HG03342 (cell line): ENCODE measurements at regions not wholly inside any gene's neighbourhood (a gene's known extent, or its start where the extent isn't known, plus 50 kb on each side); places are given as distances from the start of the nearest gene placed in this dataset.

Source experiments
- ATAC-seq: cut with Tn5 transposase; IDR thresholded peaks from one replicate; pipeline ENCODE4 v1.9.1; 2021; ENCODE audit warnings: mild to moderate bottlenecking, moderate library complexity; ENCODE audit not compliant: unreplicated experiment

DNA sequence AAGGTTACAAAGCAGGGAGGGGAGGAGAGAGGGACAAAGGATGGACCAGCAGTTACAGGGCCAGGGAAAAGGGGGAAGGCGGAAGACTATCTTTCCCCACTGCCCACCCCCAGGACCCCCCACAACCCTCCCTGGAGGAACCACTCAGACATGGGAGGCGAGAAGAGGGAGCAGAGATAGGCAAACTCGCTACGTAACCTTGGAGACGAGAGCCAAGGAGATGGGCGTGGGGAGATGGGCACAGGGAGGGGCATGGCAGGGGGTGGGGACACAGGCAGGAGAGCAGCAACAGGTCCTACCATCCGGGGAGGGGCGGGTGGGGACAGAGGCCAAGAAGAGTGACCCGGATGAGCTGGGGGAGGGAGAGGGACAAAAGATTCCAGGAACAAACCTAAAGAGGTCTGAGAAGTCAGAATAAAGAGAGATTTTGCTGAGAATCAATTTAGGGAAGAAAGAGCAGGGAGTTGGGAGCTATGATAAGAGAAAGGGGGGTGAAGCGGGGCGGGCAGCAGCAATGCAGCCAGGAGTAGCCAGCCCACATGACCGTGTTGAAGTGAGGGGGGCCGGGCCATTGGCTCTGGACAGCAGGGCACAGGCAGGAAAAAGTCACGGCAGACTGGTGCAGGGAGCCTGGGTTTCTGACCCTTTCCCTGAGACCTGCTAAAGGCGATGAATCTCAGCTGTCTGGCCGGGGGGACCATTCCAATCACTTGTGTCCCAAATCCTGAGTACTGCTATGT is 128.4 kb downstream of the BUD13 start:
- no peak for ATAC-seq

DNA sequence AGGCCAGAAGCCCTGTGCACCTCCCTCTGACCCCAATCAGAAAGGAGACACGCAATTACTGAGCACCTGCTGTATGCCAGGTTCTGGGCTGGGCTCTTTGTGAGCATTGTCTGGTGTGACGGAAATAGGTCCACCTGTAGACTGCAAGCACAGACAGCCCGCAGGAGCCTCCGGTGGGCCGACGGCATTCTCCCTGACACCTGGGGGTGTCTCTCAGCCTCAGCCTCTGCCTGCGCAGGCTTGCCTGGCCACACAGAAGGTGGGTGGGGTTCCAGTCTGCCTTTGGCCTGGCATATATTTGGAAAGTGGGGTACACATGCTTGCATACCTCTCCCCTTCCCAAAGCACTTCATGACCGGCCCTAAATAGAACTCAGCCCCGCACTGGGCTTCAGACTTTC is 129.3 kb downstream of the BUD13 start:
- no peak for ATAC-seq

DNA sequence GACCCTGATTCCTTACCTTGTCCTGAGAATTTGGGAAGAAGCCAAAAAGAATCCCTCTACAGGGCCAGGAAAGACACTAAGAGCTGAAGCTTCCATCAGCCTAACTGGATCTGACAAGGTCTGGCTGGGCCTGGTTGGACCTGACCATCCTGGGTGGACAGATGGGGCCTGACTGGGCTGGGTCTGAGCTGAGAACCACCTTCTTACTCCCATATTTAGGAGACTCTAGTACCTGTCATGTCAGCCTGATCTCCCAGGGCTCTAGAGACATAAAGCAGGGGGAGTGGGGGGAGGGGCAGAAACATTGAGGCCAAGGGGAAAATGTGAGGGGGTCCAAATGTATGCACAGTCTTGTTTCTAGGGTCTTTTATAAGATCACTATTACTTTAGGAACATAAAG is 129.9 kb downstream of the BUD13 start:
- no peak for ATAC-seq

- ATAC-seq: no peak
Observed at GRCh38 chr11:116642481-116642880, 130.3 kb downstream of the BUD13 start.

GRCh38 chr11:116641561-116642045 is 131.2 kb downstream of the BUD13 start:
- no peak for ATAC-seq

- no peak for ATAC-seq
Observed at GRCh38 chr11:116640641-116641402, 132.0 kb downstream of the BUD13 start.

DNA sequence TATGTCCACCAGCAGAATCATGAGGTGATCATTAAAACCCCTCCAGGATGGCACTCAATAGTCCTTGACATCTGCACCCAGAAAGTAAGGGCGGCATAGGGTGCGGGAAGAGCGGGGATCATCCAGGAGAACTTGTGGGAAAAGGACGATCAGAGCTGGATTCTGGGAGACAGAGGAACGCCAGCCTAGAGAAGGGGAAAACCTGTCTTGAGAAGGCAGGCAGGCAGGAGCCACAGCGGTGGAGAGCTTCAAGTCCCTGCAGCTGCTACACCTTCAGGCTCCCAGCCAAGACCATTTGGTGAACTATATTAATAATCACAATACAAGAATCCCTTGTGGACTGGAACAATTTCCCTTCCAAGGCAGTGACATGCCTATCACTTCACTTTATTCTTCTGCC is 134.3 kb downstream of the BUD13 start:
- no peak for ATAC-seq

- no peak for ATAC-seq
Observed at GRCh38 chr11:116637766-116638165, 135.0 kb downstream of the BUD13 start.

DNA sequence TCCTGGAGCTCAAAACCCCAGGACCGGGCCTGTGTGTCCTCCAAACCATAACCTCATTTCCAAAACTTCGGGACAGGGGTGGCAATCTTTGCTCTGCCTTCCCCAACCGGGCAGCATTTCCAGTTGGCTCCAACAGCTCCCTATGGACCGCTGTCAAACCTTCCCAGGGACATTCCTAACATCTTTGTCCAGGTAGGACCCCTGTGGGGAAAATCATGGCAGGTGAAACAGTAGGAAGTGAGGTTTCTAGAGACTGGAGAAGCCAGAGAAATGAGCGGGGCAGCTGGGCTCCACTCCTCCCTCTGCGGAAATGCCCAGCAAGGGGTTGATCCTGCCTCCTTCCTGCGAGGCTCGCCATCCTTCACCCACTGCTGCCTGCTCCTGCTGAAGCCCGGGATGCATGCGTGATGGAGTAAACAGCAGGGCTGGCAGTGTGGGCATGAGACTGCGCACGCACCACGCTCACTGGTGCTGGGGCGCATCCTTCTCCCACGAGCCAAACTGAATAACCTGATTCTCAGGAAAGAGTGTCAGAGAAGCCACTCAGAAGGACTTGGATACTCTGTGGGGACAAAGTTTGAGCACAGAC is 136.4 kb downstream of the BUD13 start:
- ATAC-seq: no peak

DNA sequence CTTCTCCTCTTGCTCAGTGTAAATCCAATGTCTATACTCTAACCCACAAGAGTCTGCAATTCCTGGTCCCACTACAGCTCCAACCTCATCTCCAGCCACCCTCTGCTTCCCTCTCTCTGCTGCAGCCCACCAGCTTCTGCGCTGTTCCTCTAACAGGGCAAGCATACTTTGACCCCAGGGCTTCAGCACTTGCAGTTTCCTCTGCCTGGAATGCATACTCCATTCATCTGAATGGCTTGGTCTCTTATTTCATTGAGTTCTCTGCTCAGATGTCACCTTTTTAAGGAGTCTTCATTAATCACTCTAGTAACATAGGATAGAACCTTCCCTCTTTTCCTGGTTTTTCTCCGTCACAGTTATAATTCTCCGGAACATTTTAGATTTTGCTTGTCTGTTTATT is 141.6 kb downstream of the BUD13 start:
- ATAC-seq: no peak

- ATAC-seq: no peak
Observed at GRCh38 chr11:116618461-116618860, 154.3 kb downstream of the BUD13 start.

DNA sequence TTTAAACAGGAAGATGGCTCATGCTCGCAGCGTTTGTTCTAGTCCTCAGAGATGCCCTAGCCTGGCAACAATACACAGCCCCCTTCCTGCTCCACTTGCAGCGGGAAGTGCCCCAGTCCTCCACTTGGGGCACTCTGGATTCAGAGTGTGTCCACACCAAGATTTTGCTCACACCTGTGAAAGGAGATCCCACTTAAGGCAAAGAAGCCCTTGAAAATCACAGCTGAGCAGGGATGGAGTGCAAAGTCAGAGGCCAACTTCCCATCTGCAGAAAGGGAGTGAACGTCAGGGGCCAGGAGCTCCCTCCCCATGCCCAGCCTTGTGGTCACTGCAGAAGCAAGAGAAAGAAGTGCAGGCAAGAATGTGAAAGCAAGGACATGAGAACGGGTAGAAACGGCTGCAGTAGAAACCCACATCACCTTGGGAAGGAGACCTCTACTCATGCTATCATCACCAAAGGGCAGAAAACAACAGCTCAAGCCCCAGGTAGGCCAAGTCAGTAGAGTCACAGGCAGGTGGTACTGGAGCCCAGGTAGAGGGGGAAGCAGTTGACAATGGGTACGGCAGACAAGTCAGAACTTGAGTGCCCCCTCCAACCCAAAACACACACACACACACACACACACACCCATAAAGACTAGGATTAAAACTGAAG is 157.4 kb downstream of the BUD13 start:
- no peak for ATAC-seq

- ATAC-seq: no peak
Observed at GRCh38 chr11:116614306-116615210, 158.2 kb downstream of the BUD13 start.

GRCh38 chr11:116613206-116613875 is 159.4 kb downstream of the BUD13 start:
- no peak for ATAC-seq

GRCh38 chr11:116611998-116612620 is 160.7 kb downstream of the BUD13 start:
- no peak for ATAC-seq

DNA sequence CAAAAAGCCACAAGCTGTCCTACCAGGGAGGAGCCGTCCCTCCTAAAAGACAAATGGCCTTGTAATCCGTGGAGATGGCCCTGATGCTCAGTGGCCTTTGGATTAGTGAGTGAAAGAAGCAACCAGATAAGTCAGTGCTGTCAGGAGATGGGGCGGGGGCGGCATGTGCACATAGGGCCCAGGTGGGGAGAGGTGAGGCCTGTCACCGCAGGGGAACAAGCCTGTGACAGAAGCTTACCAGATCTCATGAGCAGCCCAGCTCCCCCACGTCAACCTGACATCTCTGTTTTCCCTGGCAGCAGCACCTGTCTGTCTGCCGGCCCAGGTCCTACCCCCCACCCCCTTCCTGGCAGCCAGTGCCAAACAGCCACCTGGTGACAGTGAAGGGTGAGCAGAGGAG is 162.6 kb downstream of the BUD13 start:
- ATAC-seq: no peak

DNA sequence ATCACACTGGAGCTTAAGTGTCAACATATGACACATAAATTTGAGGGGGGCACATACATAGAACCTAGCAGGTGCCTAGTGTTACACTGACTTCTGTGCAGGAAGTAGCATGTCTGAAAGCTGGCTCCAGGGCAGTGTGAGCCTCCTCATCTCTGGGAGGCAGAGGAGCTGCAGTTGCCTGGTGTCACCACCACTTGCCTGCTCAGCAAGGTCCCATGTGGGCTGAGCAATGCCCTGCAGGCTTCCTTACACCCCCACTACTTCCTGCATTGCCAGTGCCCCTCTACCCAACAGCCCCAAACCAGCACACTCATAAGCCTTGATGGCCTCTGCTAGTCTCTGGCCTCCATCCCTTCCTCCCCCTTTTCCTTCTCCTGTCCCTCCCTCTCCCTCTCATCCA is 165.8 kb downstream of the BUD13 start:
- ATAC-seq: no peak

DNA sequence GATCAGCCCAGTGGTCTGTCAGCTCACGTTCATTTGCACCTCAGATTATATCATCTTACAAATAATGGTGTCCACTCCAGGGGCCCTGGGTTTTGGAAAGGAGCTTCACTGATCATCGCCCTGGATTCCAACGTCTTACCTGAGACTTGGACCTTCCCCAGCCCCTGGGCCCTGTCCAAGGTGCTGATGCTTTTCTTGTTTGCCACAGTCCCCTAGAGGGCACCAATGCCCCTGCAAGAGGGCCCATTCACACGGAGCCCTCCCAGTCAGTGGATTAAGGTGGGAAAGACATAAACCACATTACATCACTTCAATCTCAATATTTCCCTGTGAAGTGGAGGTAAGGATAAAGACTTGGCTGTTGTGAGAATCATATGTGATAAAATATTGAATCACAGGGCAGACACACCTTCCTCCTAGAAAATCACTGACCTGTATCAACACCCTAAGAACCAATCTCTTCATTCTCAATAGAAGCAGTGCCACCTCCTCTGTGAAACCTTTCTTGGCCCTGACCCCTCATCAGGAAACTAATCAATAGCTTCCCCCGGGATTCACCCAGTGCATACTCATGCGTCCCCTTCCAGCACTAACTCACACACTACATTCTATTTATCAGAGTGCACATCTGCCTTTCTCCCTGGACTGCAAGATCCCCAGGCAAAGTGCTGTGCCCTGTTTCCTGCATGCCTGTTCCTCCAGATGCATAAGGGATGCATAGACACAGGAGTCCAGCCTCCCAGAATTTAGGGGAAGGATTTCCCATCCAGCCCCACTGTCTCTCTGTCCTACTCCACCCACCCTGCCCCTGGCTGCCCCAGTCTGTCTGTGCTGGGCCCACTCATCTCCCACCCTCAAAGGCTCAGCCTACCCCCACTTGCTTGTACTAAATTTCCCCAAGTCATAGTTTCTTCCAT is 167.0 kb downstream of the BUD13 start:
- no peak for ATAC-seq
